OCI-M1 (cell line): ENCODE measurements at regions not wholly inside any gene's neighbourhood (a gene's known extent, or its start where the extent isn't known, plus 50 kb on each side); places are given as distances from the start of the nearest gene placed in this dataset.

ENCODE experiments used
- DNase-seq: peaks from one replicate; lab custom pipeline; 2025; lab: John Stamatoyannopoulos, UW

GRCh38 chr17:77364941-77365583, 224.3 kb downstream of the SEC14L1 start:
- DNase-seq = no peak

GRCh38 chr17:77365584-77366186, 224.9 kb downstream of the SEC14L1 start:
- DNase-seq = peak; percentile 39

GRCh38 chr17:77366206-77366557, 225.4 kb downstream of the SEC14L1 start:
- DNase-seq = no peak

- DNase-seq = peak; percentile 20
These were observed 225.9 kb downstream of the SEC14L1 start for GRCh38 chr17:77366558-77367245.

GRCh38 chr17:77369544-77369971, 228.8 kb downstream of the SEC14L1 start:
- DNase-seq = no peak

GRCh38 chr17:77370586-77370985, 229.8 kb downstream of the SEC14L1 start:
- DNase-seq = no peak

- peak; percentile 6 for DNase-seq
These were observed 230.5 kb downstream of the SEC14L1 start for GRCh38 chr17:77371117-77371887.

- no peak for DNase-seq
These were observed 231.2 kb downstream of the SEC14L1 start for GRCh38 chr17:77371888-77372443.

GRCh38 chr17:77372444-77373298, 231.9 kb downstream of the SEC14L1 start:
- peak; percentile 84 for DNase-seq

- DNase-seq = peak; percentile 63
These were observed 232.8 kb downstream of the SEC14L1 start for GRCh38 chr17:77373299-77374169.

GRCh38 chr17:77374170-77374936, 233.6 kb downstream of the SEC14L1 start:
- peak; percentile 88 for DNase-seq

GRCh38 chr17:77375108-77375916, 234.5 kb downstream of the SEC14L1 start:
- DNase-seq = no peak

- DNase-seq = no peak
These were observed 235.3 kb downstream of the SEC14L1 start for GRCh38 chr17:77375917-77376651.

- no peak for DNase-seq
These were observed 236.3 kb downstream of the SEC14L1 start for GRCh38 chr17:77376795-77377709.

- DNase-seq = no peak
These were observed 237.0 kb downstream of the SEC14L1 start for GRCh38 chr17:77377710-77378235.

- no peak for DNase-seq
These were observed 237.7 kb downstream of the SEC14L1 start for GRCh38 chr17:77378318-77379064.
